Stimulated activated CD4-positive, alpha-beta T cell treated with anti-CD3 and anti-CD28 coated beads, Interleukin-2, amount 100 ng/mL, for 4 hours (primary cell): ENCODE measurements at regions not wholly inside any gene's neighbourhood (a gene's known extent, or its start where the extent isn't known, plus 50 kb on each side); places are given as distances from the start of the nearest gene placed in this dataset.
"Not testable (repeated sequence)": the region's sequence is repeated elsewhere in the genome, so short reads cannot be mapped to it uniquely, and the experiment has no call there.

Experiments
- DNase-seq: peaks from one replicate; pipeline ENCODE4 v3.0.0-alpha.2; 2020; ENCODE audit warnings: low read depth

GRCh38 chr18:997499-997898, 92.8 kb downstream of the ADCYAP1 start:
- DNase-seq, result no peak

- DNase-seq, result no peak
Measured at GRCh38 chr18:998936-999335, 94.3 kb downstream of the ADCYAP1 start.

- no peak for DNase-seq
Measured at GRCh38 chr18:1002653-1003178, 98.0 kb downstream of the ADCYAP1 start.

- no peak for DNase-seq
Measured at GRCh38 chr18:1003499-1003898, 98.8 kb downstream of the ADCYAP1 start.

GRCh38 chr18:1006304-1006703, 101.6 kb downstream of the ADCYAP1 start:
- DNase-seq, result no peak

- DNase-seq, result no peak
Measured at GRCh38 chr18:1006965-1007364, 102.3 kb downstream of the ADCYAP1 start.

GRCh38 chr18:1011349-1011748, 106.7 kb downstream of the ADCYAP1 start:
- DNase-seq, result no peak

- DNase-seq, result no peak
Measured at GRCh38 chr18:1012775-1013174, 108.1 kb downstream of the ADCYAP1 start.

- no peak for DNase-seq
Measured at GRCh38 chr18:1013951-1014350, 109.3 kb downstream of the ADCYAP1 start.

- no peak for DNase-seq
Measured at GRCh38 chr18:1014509-1014908, 109.8 kb downstream of the ADCYAP1 start.

- no peak for DNase-seq
Measured at GRCh38 chr18:1014951-1015624, 110.4 kb downstream of the ADCYAP1 start.

- DNase-seq, result no peak
Measured at GRCh38 chr18:1015777-1016176, 111.1 kb downstream of the ADCYAP1 start.

GRCh38 chr18:1017227-1018058, 112.8 kb downstream of the ADCYAP1 start:
- no peak for DNase-seq

GRCh38 chr18:1018181-1018681, 113.6 kb downstream of the ADCYAP1 start:
- DNase-seq, result no peak

- no peak for DNase-seq
Measured at GRCh38 chr18:1019191-1019590, 114.5 kb downstream of the ADCYAP1 start.

GRCh38 chr18:1020731-1021344, 116.2 kb downstream of the ADCYAP1 start:
- DNase-seq, result no peak

GRCh38 chr18:1026930-1027329, 122.3 kb downstream of the ADCYAP1 start:
- DNase-seq, result no peak

GRCh38 chr18:1033092-1033491, 128.4 kb downstream of the ADCYAP1 start:
- not testable (repeated sequence) for DNase-seq

GRCh38 chr18:1034971-1035370, 130.3 kb downstream of the ADCYAP1 start:
- DNase-seq, result no peak

- DNase-seq, result no peak
Measured at GRCh38 chr18:1036926-1037325, 132.3 kb downstream of the ADCYAP1 start.

GRCh38 chr18:1037776-1038175, 133.1 kb downstream of the ADCYAP1 start:
- no peak for DNase-seq

GRCh38 chr18:1039421-1039820, 134.8 kb downstream of the ADCYAP1 start:
- no peak for DNase-seq

GRCh38 chr18:1043039-1043438, 138.4 kb downstream of the ADCYAP1 start:
- DNase-seq, result not testable (repeated sequence)
